Effector CD4-positive, alpha-beta T cell (primary cell): ENCODE measurements at regions not wholly inside any gene's neighbourhood (a gene's known extent, or its start where the extent isn't known, plus 50 kb on each side); places are given as distances from the start of the nearest gene placed in this dataset.

Experiments used
- DNase-seq: peaks from one replicate; pipeline ENCODE4 v3.0.0-alpha.2; 2020

- DNase-seq, result no peak
Observed at GRCh38 chr2:196445991-196446390, 193.5 kb upstream of the CCDC150 start.

GRCh38 chr2:196448407-196449079 lies 191.0 kb upstream of the CCDC150 start:
- no peak for DNase-seq

- DNase-seq, result no peak
Observed at GRCh38 chr2:196449083-196449482, 190.4 kb upstream of the CCDC150 start.

GRCh38 chr2:196452758-196453157 lies 186.8 kb upstream of the CCDC150 start:
- no peak for DNase-seq

- no peak for DNase-seq
Observed at GRCh38 chr2:196453613-196454047, 185.9 kb upstream of the CCDC150 start.

- DNase-seq, result no peak
Observed at GRCh38 chr2:196454492-196454891, 185.0 kb upstream of the CCDC150 start.

- no peak for DNase-seq
Observed at GRCh38 chr2:196459539-196459938, 180.0 kb upstream of the CCDC150 start.

- no peak for DNase-seq
Observed at GRCh38 chr2:196463706-196464105, 175.8 kb upstream of the CCDC150 start.

GRCh38 chr2:196464311-196464710 lies 175.2 kb upstream of the CCDC150 start:
- DNase-seq, result no peak

GRCh38 chr2:196466581-196466980 lies 172.9 kb upstream of the CCDC150 start:
- no peak for DNase-seq

GRCh38 chr2:196468394-196468793 lies 171.1 kb upstream of the CCDC150 start:
- DNase-seq, result no peak

GRCh38 chr2:196473617-196474016 lies 165.9 kb upstream of the CCDC150 start:
- no peak for DNase-seq

- DNase-seq, result no peak
Observed at GRCh38 chr2:196475611-196476010, 163.9 kb upstream of the CCDC150 start.

GRCh38 chr2:196478588-196478987 lies 160.9 kb upstream of the CCDC150 start:
- DNase-seq, result no peak

- no peak for DNase-seq
Observed at GRCh38 chr2:196479350-196479749, 160.2 kb upstream of the CCDC150 start.

GRCh38 chr2:196480653-196481323 lies 158.7 kb upstream of the CCDC150 start:
- no peak for DNase-seq

GRCh38 chr2:196481324-196481697 lies 158.2 kb upstream of the CCDC150 start:
- no peak for DNase-seq

GRCh38 chr2:196482119-196483065 lies 157.1 kb upstream of the CCDC150 start:
- no peak for DNase-seq

GRCh38 chr2:196486146-196486545 lies 153.4 kb upstream of the CCDC150 start:
- no peak for DNase-seq

- no peak for DNase-seq
Observed at GRCh38 chr2:196487417-196487816, 152.1 kb upstream of the CCDC150 start.

- DNase-seq, result no peak
Observed at GRCh38 chr2:196489371-196489770, 150.1 kb upstream of the CCDC150 start.

- DNase-seq, result no peak
Observed at GRCh38 chr2:196492946-196493345, 146.6 kb upstream of the CCDC150 start.

- DNase-seq, result no peak
Observed at GRCh38 chr2:196498962-196499361, 140.6 kb upstream of the CCDC150 start.

- no peak for DNase-seq
Observed at GRCh38 chr2:196499686-196500085, 139.8 kb upstream of the CCDC150 start.
